ENCODE measurements at regions not wholly inside any gene's neighbourhood (a gene's known extent, or its start where the extent isn't known, plus 50 kb on each side); places are given as distances from the start of the nearest gene placed in this dataset.

GRCh38 chr5:35345222-35345621 lies 114.9 kb upstream of the PRLR start:
- Histone ChIP-seq H3K4me3 (ENCODE audit: insufficient read depth, low read length) (no peak overlapping the region), H3K4me2 (ENCODE audit: insufficient read depth, low read length) (no peak overlapping the region), H3K27me3 (ENCODE audit: insufficient read depth, low read length) (no peaks in the 10 kb centered on the region), H3K9me3 (ENCODE audit: low read depth, low read length) (no peaks in the 10 kb centered on the region), H4K20me1 (ENCODE audit: insufficient read depth, low read length) (no peaks in the 10 kb centered on the region), H3K27ac (ENCODE audit: low read depth, low read length) (no peak overlapping the region), H3K79me2 (ENCODE audit: insufficient read depth, low read length) (no peaks in the 10 kb centered on the region), H2AFZ (ENCODE audit: low read length) (no peak overlapping the region), H3K36me3 (ENCODE audit: insufficient read depth, low read length) (no peaks in the 10 kb centered on the region), H3K4me1 (ENCODE audit: insufficient read depth, low read length) (no peaks in the 10 kb centered on the region)
- DNase-seq (ENCODE audit: insufficient read length, low spot score, missing footprints): no peak
- TF ChIP-seq CTCF (IDR thresholded peaks at IDR 0.05; ENCODE audit: extremely low read depth, low read depth, low read length): no peak

DNA sequence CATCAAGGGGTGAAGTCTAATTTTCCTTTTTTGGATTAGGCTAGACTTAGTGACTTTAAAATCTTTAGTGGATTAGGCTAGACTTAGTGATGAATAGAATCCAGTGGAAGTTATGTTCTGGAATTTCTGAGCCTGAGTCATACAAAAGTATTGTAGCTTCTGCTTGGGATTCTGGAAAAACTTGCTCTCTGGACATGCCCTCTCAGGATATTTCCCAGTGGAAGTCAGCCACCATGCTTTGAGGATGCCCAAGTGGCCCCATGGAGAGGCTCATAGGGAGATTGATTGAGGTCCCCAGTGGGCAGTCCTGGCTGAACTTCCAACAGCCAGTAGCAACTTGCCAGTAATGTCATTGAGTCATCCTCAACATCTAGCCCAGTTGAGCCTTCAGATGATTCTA lies 112.4 kb upstream of the PRLR start:
- H3K4me1 ChIP-seq (ENCODE audit: insufficient read depth, low read length): no peaks in the 10 kb centered on the region
- DNase-seq (ENCODE audit: insufficient read length, low spot score, missing footprints): no peak
- TF ChIP-seq CTCF (IDR thresholded peaks at IDR 0.05; ENCODE audit: extremely low read depth, low read depth, low read length): no peak
- H2AFZ ChIP-seq (ENCODE audit: low read length): no peak overlapping the region
- H3K9me3 ChIP-seq (ENCODE audit: low read depth, low read length): no peaks in the 10 kb centered on the region
- no peaks in the 10 kb centered on the region for H4K20me1 ChIP-seq (ENCODE audit: insufficient read depth, low read length)
- no peak overlapping the region for H3K27ac ChIP-seq (ENCODE audit: low read depth, low read length)
- no peaks in the 10 kb centered on the region for H3K27me3 ChIP-seq (ENCODE audit: insufficient read depth, low read length)
- no peaks in the 10 kb centered on the region for H3K79me2 ChIP-seq (ENCODE audit: insufficient read depth, low read length)
- H3K4me2 ChIP-seq (ENCODE audit: insufficient read depth, low read length): no peak overlapping the region
- no peaks in the 10 kb centered on the region for H3K36me3 ChIP-seq (ENCODE audit: insufficient read depth, low read length)
- no peak overlapping the region for H3K4me3 ChIP-seq (ENCODE audit: insufficient read depth, low read length)

- H3K79me2 ChIP-seq (ENCODE audit: insufficient read depth, low read length): no peaks in the 10 kb centered on the region
- H3K27ac ChIP-seq (ENCODE audit: low read depth, low read length): no peak overlapping the region
- H3K4me3 ChIP-seq (ENCODE audit: insufficient read depth, low read length): no peak overlapping the region
- no peak overlapping the region for H3K4me2 ChIP-seq (ENCODE audit: insufficient read depth, low read length)
- H3K4me1 ChIP-seq (ENCODE audit: insufficient read depth, low read length): no peaks in the 10 kb centered on the region
- H3K36me3 ChIP-seq (ENCODE audit: insufficient read depth, low read length): no peaks in the 10 kb centered on the region
- H3K27me3 ChIP-seq (ENCODE audit: insufficient read depth, low read length): no peaks in the 10 kb centered on the region
- DNase-seq (ENCODE audit: insufficient read length, low spot score, missing footprints): no peak
- H2AFZ ChIP-seq (ENCODE audit: low read length): no peak overlapping the region
- no peaks in the 10 kb centered on the region for H4K20me1 ChIP-seq (ENCODE audit: insufficient read depth, low read length)
- no peaks in the 10 kb centered on the region for H3K9me3 ChIP-seq (ENCODE audit: low read depth, low read length)
- TF ChIP-seq CTCF (IDR thresholded peaks at IDR 0.05; ENCODE audit: extremely low read depth, low read depth, low read length): no peak
Observed at GRCh38 chr5:35341189-35341588, 110.9 kb upstream of the PRLR start.

GRCh38 chr5:35339616-35340100 lies 109.4 kb upstream of the PRLR start:
- H3K4me1 ChIP-seq (ENCODE audit: insufficient read depth, low read length): no peaks in the 10 kb centered on the region
- no peaks in the 10 kb centered on the region for H3K36me3 ChIP-seq (ENCODE audit: insufficient read depth, low read length)
- H4K20me1 ChIP-seq (ENCODE audit: insufficient read depth, low read length): no peaks in the 10 kb centered on the region
- H3K4me3 ChIP-seq (ENCODE audit: insufficient read depth, low read length): no peak overlapping the region
- H3K27me3 ChIP-seq (ENCODE audit: insufficient read depth, low read length): no peaks in the 10 kb centered on the region
- no peak for DNase-seq (ENCODE audit: insufficient read length, low spot score, missing footprints)
- TF ChIP-seq CTCF (IDR thresholded peaks at IDR 0.05; ENCODE audit: extremely low read depth, low read depth, low read length): no peak
- H3K4me2 ChIP-seq (ENCODE audit: insufficient read depth, low read length): no peak overlapping the region
- H3K79me2 ChIP-seq (ENCODE audit: insufficient read depth, low read length): no peaks in the 10 kb centered on the region
- no peak overlapping the region for H2AFZ ChIP-seq (ENCODE audit: low read length)
- H3K27ac ChIP-seq (ENCODE audit: low read depth, low read length): no peak overlapping the region
- H3K9me3 ChIP-seq (ENCODE audit: low read depth, low read length): no peaks in the 10 kb centered on the region

Measured in osteoblast (primary cell).